ENCODE measurements at regions not wholly inside any gene's neighbourhood (a gene's known extent, or its start where the extent isn't known, plus 50 kb on each side); places are given as distances from the start of the nearest gene placed in this dataset.

GRCh38 chr13:56459286-56459685 lies 681.4 kb upstream of the PRR20A start:
- TF ChIP-seq CTCF (IDR thresholded peaks at IDR 0.05) (no peak), POLR2A (IDR thresholded peaks at IDR 0.05) (no peak)

Data from thyroid gland (tissue), 4 donors.